ENCODE measurements at regions not wholly inside any gene's neighbourhood (a gene's known extent, or its start where the extent isn't known, plus 50 kb on each side); places are given as distances from the start of the nearest gene placed in this dataset.

DNA sequence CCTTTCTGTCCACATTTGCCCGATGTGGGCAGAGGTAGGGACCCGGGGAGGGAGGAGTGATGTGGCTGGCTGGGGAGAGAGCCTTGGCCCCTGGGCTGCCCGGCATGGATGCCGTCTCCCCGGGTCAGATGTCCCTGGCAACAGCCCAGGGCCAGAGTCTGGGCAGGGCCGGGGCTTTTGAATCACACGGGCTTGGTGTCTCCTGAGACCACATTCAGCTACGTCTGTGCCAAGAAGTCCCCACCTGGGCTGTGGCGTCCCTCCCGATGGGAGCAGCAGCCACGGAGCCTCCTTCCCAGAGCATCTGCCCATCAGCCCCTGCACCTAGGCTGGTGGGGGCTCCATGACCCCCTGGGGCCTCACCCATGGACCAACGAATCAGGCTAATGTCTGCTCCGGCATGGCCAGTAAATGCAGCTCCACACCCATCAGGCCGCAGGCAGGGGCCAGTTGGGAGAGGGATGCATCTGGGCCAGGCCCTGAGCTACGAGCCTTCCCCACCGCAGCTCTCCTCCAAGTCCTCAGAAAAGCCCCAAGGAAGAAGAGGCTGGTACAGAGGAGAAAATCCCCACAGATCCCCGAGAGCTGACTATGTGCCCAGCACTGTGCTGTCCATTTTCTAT lies 109.4 kb downstream of the RFLNA start:
- DNase-seq (ENCODE audit: low spot score) (no peak), ATAC-seq (ENCODE audit: low FRiP score) (no peak)
- TF ChIP-seq, protein P1, sequence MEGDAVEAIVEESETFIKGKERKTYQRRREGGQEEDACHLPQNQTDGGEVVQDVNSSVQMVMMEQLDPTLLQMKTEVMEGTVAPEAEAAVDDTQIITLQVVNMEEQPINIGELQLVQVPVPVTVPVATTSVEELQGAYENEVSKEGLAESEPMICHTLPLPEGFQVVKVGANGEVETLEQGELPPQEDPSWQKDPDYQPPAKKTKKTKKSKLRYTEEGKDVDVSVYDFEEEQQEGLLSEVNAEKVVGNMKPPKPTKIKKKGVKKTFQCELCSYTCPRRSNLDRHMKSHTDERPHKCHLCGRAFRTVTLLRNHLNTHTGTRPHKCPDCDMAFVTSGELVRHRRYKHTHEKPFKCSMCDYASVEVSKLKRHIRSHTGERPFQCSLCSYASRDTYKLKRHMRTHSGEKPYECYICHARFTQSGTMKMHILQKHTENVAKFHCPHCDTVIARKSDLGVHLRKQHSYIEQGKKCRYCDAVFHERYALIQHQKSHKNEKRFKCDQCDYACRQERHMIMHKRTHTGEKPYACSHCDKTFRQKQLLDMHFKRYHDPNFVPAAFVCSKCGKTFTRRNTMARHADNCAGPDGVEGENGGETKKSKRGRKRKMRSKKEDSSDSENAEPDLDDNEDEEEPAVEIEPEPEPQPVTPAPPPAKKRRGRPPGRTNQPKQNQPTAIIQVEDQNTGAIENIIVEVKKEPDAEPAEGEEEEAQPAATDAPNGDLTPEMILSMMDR (IDR thresholded peaks at IDR 0.05) = no peak

GRCh38 chr12:124403273-124403672 lies 108.4 kb downstream of the RFLNA start:
- TF ChIP-seq, protein P1 (IDR thresholded peaks at IDR 0.05) = no peak
- DNase-seq (ENCODE audit: low spot score) = no peak
- ATAC-seq (ENCODE audit: low FRiP score) = peak; percentile 31

DNA sequence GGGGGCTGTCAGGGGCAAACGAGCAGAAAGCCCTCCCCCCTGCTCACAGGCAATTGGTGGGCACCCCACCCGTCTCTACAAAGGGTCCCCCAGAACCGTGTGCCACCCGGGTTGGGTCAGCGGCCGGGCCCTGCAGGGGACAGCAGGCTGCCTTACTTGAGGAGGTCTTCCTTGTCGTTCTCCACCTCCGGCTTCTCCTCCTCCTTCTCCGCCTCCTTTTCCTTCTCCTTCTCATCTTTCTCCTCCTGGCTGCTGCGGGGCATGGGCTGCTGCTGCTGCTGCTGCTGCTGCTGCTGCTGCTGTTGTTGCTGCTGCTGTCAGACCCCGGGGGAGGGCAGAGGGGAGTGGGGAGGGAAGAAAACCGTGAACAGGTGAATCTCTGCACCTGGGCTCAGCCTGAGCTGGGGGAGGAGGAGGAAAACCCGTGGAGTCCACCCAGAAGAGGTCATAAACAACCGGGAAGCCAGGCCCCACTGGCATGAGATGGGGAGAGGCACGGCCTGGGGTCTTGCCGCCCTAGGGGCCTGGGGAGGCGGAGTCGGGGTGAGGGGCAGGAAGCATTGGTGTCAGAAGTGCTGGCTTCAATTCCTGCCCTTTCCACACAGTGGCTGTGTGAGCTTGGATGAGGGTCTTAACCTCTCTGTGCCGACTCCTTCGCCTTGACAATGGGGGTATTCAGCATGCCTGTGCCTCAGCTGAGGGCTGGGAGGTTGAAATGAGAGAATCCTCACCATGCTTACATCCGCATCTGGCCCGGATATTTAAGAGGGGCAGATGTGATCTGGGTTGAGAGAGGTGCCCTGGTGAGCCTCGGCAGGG lies 107.6 kb downstream of the RFLNA start:
- ATAC-seq (ENCODE audit: low FRiP score) = no peak

GRCh38 chr12:124401704-124402221 lies 106.9 kb downstream of the RFLNA start:
- TF ChIP-seq, protein P1 (IDR thresholded peaks at IDR 0.05) = no peak
- ATAC-seq (ENCODE audit: low FRiP score) (peak; percentile 12), DNase-seq (ENCODE audit: low spot score) (no peak)

More for the DNA sequence above, 107.6 kb downstream of the RFLNA start:
- DNase-seq (ENCODE audit: low spot score) = no peak
- TF ChIP-seq, protein P1 (IDR thresholded peaks at IDR 0.05) = no peak

- no peak for ATAC-seq (ENCODE audit: low FRiP score)
- DNase-seq (ENCODE audit: low spot score) = no peak
- TF ChIP-seq, protein P1 (IDR thresholded peaks at IDR 0.05) = no peak
Observed at GRCh38 chr12:124400124-124400523, 105.2 kb downstream of the RFLNA start.

- no peak for DNase-seq (ENCODE audit: low spot score)
- TF ChIP-seq, protein P1 (IDR thresholded peaks at IDR 0.05) = no peak
- ATAC-seq (ENCODE audit: low FRiP score) = no peak
Observed at GRCh38 chr12:124399622-124400021, 104.7 kb downstream of the RFLNA start.

Measured in omental fat pad (tissue), 3 donors.